ENCODE measurements at regions not wholly inside any gene's neighbourhood (a gene's known extent, or its start where the extent isn't known, plus 50 kb on each side); places are given as distances from the start of the nearest gene placed in this dataset.
"Not testable (repeated sequence)": the region's sequence is repeated elsewhere in the genome, so short reads cannot be mapped to it uniquely, and the experiment has no call there.

DNA sequence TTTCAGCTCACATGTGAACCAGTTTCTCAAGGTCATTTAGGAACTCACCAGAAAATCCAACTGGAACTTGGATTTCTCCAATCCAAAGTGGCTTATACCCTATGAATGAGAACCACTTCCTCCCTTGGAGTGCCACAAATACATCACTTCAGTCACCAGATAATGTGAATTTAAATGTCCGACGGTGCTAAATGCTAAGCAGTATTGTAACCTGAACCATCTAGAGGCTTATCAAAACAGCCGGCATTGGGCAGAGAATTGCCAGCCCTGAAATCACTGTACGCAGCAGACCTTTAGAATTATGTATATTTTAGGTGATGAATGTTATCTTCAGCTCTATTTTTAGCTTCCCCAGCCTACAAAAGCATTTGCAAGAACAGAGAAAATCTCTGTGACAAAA, 76.8 kb upstream of the COX20 start:
- in situ Hi-C loops (cut with MboI; ENCODE audit: low sequenced_read_pairs), result no loop called here
- no peaks in the 10 kb centered on the region for H3K36me3 ChIP-seq (replicated peaks)
- no peak for DNase-seq (ENCODE audit: low spot score in 2 of 2)

GRCh38 chr1:244759158-244759557, 76.3 kb upstream of the COX20 start:
- H3K4me3 ChIP-seq, result no peak overlapping the region
- H3K27me3 ChIP-seq (ENCODE audit: low read depth), result no peaks in the 10 kb centered on the region
- in situ Hi-C loops (cut with MboI; ENCODE audit: low sequenced_read_pairs), result no loop called here
- no peaks in the 10 kb centered on the region for H3K4me1 ChIP-seq
- no peak for DNase-seq (ENCODE audit: low spot score in 2 of 2)
- no peaks in the 10 kb centered on the region for H3K9me3 ChIP-seq
- no peaks in the 10 kb centered on the region for H3K36me3 ChIP-seq (replicated peaks)

More for the DNA sequence above, 76.8 kb upstream of the COX20 start:
- Histone ChIP-seq H3K4me1 (no peaks in the 10 kb centered on the region), H3K27me3 (ENCODE audit: low read depth) (no peaks in the 10 kb centered on the region), H3K4me3 (no peak overlapping the region), H3K9me3 (no peaks in the 10 kb centered on the region)

DNA sequence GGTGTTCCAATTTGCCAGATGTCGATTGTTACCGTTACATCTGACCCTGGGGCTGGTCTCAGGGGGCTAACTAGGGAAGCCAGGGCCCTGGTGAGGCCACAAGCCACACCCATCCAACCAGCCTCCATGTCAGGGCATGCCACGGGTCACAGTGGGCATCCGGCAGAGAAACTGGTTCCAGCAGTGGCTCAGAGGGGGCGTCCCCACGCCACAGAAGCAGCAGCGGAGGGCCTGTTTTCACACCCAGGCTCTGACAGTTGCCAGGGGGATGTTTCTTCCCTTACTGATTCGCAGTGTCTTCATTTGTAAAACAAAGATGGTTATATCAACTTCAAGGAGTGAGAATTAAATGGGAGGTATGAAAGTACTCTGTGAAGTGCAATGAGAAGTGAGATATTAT, 75.0 kb upstream of the COX20 start:
- in situ Hi-C loops (cut with MboI; ENCODE audit: low sequenced_read_pairs), result no loop called here
- no peaks in the 10 kb centered on the region for H3K4me1 ChIP-seq
- no peaks in the 10 kb centered on the region for H3K36me3 ChIP-seq (replicated peaks)
- H3K4me3 ChIP-seq, result no peak overlapping the region
- H3K9me3 ChIP-seq, result no peaks in the 10 kb centered on the region
- no peak for DNase-seq (ENCODE audit: low spot score in 2 of 2)
- no peaks in the 10 kb centered on the region for H3K27me3 ChIP-seq (ENCODE audit: low read depth)

GRCh38 chr1:244761279-244761678, 74.2 kb upstream of the COX20 start:
- in situ Hi-C loops (cut with MboI; ENCODE audit: low sequenced_read_pairs), result no loop called here
- Histone ChIP-seq H3K36me3 (replicated peaks) (no peaks in the 10 kb centered on the region), H3K27me3 (ENCODE audit: low read depth) (no peaks in the 10 kb centered on the region), H3K9me3 (no peaks in the 10 kb centered on the region), H3K4me3 (no peak overlapping the region), H3K4me1 (no peaks in the 10 kb centered on the region)
- peak in 1 of 2 experiments; percentile 14 for DNase-seq (ENCODE audit: low spot score in 2 of 2)

DNA sequence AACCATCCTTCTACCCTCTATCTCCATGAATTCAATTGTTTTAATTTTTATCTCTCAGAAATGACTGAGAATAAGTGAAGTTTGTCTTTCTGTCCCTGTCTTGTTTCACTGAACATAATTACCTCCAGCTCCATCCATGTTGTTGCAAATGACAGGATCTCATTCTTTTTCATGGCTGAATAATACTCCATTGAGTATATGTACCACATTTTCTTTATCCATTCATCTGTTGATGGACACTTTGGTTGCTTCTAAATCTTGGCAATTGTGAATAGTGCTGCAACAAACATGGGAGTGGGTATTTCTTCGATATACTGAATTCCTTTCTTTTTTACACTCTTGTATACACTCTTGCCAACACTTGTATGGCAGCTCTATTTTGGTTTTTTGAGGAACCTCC, 72.8 kb upstream of the COX20 start:
- no peaks in the 10 kb centered on the region; the same call in 1 of the 2 replicates for H3K4me1 ChIP-seq

DNA sequence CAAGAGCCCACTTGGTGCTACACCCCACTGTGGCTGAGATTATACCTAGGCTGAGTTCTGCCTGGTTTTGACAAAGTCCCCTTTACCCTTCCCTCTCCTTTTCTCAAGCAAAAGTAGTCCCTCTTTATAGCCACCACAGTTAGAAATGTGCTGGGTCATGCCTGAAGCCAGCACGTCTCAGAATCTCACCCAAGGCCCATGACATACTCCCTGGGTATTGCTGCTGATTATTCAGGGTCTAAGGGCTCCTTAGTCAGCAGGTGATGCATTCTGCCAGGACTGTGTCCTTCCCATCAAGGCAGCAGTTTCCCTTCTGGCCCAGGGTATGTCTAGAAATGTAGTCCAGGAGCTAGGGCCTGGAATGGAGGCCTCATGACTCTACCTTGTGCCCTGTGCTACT, 67.3 kb upstream of the COX20 start:
- in situ Hi-C loops (cut with MboI; ENCODE audit: low sequenced_read_pairs), result no loop called here
- Histone ChIP-seq H3K9me3 (no peaks in the 10 kb centered on the region), H3K27me3 (ENCODE audit: low read depth) (no peaks in the 10 kb centered on the region), H3K4me3 (no peak overlapping the region), H3K36me3 (replicated peaks) (no peaks in the 10 kb centered on the region), H3K4me1 (no peaks in the 10 kb centered on the region; the same call in 1 of the 2 replicates)
- DNase-seq (ENCODE audit: low spot score in 2 of 2), result no peak

More for the DNA sequence above, 72.8 kb upstream of the COX20 start:
- H3K36me3 ChIP-seq (replicated peaks), result no peaks in the 10 kb centered on the region
- DNase-seq (ENCODE audit: low spot score in 2 of 2), result no peak
- H3K9me3 ChIP-seq, result no peaks in the 10 kb centered on the region
- no peak overlapping the region for H3K4me3 ChIP-seq
- in situ Hi-C loops (cut with MboI; ENCODE audit: low sequenced_read_pairs), result no loop called here
- H3K27me3 ChIP-seq (ENCODE audit: low read depth), result no peaks in the 10 kb centered on the region

- DNase-seq (ENCODE audit: low spot score in 2 of 2), result no peak
- in situ Hi-C loops (cut with MboI; ENCODE audit: low sequenced_read_pairs), result no loop called here
Measured at GRCh38 chr1:244768804-244769203, 66.7 kb upstream of the COX20 start.

GRCh38 chr1:244770556-244770955, 64.9 kb upstream of the COX20 start:
- H3K4me3 ChIP-seq; H3K27me3 ChIP-seq (ENCODE audit: low read depth); H3K36me3 ChIP-seq (replicated peaks); DNase-seq (ENCODE audit: low spot score in 2 of 2); H3K4me1 ChIP-seq; in situ Hi-C loops (cut with MboI; ENCODE audit: low sequenced_read_pairs); H3K9me3 ChIP-seq: not testable (repeated sequence)

More at GRCh38 chr1:244768804-244769203, 66.7 kb upstream of the COX20 start:
- Histone ChIP-seq H3K4me3 (no peak overlapping the region), H3K9me3 (no peaks in the 10 kb centered on the region), H3K27me3 (ENCODE audit: low read depth) (no peaks in the 10 kb centered on the region), H3K4me1 (no peaks in the 10 kb centered on the region; the same call in 1 of the 2 replicates), H3K36me3 (replicated peaks) (no peaks in the 10 kb centered on the region)

- in situ Hi-C loops (cut with MboI; ENCODE audit: low sequenced_read_pairs), result no loop called here
- Histone ChIP-seq H3K4me1 (no peaks in the 10 kb centered on the region), H3K9me3 (peaks cover 3% of the 10 kb centered on the region; the same call in 1 of the 2 replicates), H3K27me3 (ENCODE audit: low read depth) (no peaks in the 10 kb centered on the region), H3K36me3 (replicated peaks) (no peaks in the 10 kb centered on the region), H3K4me3 (no peak overlapping the region)
- DNase-seq (ENCODE audit: low spot score in 2 of 2), result no peak
Measured at GRCh38 chr1:244773513-244773912, 61.9 kb upstream of the COX20 start.

DNA sequence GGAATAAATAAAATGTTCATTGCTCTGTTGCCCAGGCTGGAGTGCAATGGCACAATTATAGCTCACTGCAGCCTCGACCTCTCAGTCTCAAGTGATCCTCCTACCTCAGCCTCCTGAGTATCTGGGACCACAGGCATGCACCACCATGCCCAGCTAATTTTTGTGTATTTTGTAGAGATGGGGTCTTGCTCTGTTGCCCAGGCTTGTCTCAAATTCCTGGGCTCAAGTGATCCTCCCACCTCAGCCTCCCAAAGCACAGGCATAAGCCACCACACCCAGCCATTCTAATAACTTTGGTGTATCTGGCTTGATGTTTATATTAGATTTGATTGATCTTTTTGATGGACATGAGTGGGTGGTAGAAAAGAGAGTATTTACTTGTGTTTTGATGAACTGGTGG, 58.7 kb upstream of the COX20 start:
- H3K9me3 ChIP-seq; H3K4me1 ChIP-seq; in situ Hi-C loops (cut with MboI; ENCODE audit: low sequenced_read_pairs); DNase-seq (ENCODE audit: low spot score in 2 of 2); H3K36me3 ChIP-seq (replicated peaks); H3K27me3 ChIP-seq (ENCODE audit: low read depth); H3K4me3 ChIP-seq: not testable (repeated sequence)

DNA sequence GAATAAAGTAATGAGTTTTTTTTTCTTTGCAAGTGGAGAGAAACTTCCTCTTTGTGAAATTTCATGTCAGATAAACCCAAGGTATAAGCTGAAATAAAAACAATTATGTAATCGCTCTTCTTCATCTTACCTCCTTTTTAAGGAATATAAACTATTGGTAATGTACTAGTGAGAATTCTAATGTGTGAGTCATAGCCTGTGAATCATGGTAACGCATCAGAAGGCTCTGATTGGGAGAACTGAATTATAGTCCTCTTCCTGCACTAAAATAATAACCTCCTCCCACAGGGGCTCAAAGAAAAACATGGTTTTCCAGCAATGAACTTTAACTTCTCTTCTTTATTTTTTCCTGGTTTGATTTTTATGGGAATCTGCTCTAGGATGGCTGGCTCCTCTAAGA, 57.1 kb upstream of the COX20 start:
- no peaks in the 10 kb centered on the region for H3K27me3 ChIP-seq (ENCODE audit: low read depth)
- H3K36me3 ChIP-seq (replicated peaks), result no peaks in the 10 kb centered on the region
- in situ Hi-C loops (cut with MboI; ENCODE audit: low sequenced_read_pairs), result no loop called here
- no peak overlapping the region for H3K4me3 ChIP-seq
- H3K4me1 ChIP-seq, result no peaks in the 10 kb centered on the region
- H3K9me3 ChIP-seq, result peaks cover 3% of the 10 kb centered on the region; the same call in 1 of the 2 replicates
- no peak for DNase-seq (ENCODE audit: low spot score in 2 of 2)

DNA sequence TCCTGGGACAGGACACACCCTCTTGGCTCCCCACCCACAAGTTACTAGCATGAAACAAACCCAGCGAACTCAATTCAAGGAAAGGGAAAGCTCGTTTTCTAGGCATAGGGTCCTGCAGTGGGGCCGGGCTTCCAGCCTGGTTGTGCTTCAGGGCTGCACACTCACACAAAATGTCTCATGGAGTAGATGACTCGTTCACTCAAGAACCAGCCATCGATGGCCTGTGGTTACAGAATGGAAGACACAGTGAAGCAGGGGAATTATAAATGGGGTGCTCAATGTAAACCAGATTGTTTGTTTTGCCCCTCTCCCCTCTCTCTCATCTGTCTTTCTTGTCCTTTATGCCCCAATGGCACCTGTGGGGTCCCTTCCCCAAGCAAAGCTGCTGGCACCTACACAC, 56.0 kb upstream of the COX20 start:
- H3K9me3 ChIP-seq, result peaks cover 3% of the 10 kb centered on the region; the same call in 1 of the 2 replicates
- H3K4me1 ChIP-seq, result no peaks in the 10 kb centered on the region
- no peaks in the 10 kb centered on the region for H3K36me3 ChIP-seq (replicated peaks)
- DNase-seq (ENCODE audit: low spot score in 2 of 2), result no peak
- no peak overlapping the region for H3K4me3 ChIP-seq
- in situ Hi-C loops (cut with MboI; ENCODE audit: low sequenced_read_pairs), result no loop called here
- no peaks in the 10 kb centered on the region for H3K27me3 ChIP-seq (ENCODE audit: low read depth)

GRCh38 chr1:244780311-244780710, 55.1 kb upstream of the COX20 start:
- in situ Hi-C loops (cut with MboI; ENCODE audit: low sequenced_read_pairs), result no loop called here
- no peak for DNase-seq (ENCODE audit: low spot score in 2 of 2)
- H3K36me3 ChIP-seq (replicated peaks), result no peaks in the 10 kb centered on the region

GRCh38 chr1:244782056-244782455, 53.4 kb upstream of the COX20 start:
- H3K4me3 ChIP-seq, result no peak overlapping the region
- no peaks in the 10 kb centered on the region for H3K27me3 ChIP-seq (ENCODE audit: low read depth)
- no peak for DNase-seq (ENCODE audit: low spot score in 2 of 2)
- in situ Hi-C loops (cut with MboI; ENCODE audit: low sequenced_read_pairs), result no loop called here
- no peaks in the 10 kb centered on the region for H3K9me3 ChIP-seq
- no peaks in the 10 kb centered on the region for H3K4me1 ChIP-seq
- no peaks in the 10 kb centered on the region for H3K36me3 ChIP-seq (replicated peaks)

More at GRCh38 chr1:244780311-244780710, 55.1 kb upstream of the COX20 start:
- H3K27me3 ChIP-seq (ENCODE audit: low read depth), result no peaks in the 10 kb centered on the region
- H3K4me1 ChIP-seq, result no peaks in the 10 kb centered on the region
- no peak overlapping the region for H3K4me3 ChIP-seq
- H3K9me3 ChIP-seq, result no peaks in the 10 kb centered on the region

DNA sequence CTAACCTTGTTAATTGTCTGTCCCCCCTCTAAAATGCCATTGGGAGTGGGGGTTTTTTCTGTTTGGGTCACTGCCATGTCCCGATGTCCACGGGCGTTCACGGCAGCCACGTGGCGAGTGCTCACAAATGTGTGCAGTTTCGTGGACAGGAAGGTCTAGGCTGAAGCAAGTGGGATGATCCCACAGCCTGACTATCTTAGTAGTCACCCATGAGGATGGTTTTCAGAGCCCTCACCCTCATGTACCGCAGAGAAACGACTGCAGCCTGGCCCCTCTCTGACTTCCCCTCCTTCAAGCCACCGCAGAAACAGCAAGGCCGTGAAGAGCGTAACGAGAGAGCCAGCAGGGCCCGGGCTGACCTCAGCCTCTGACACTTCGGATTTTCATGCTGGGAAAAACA, 52.3 kb upstream of the COX20 start:
- Histone ChIP-seq H3K9me3 (no peaks in the 10 kb centered on the region), H3K4me3 (no peak overlapping the region), H3K36me3 (replicated peaks) (no peaks in the 10 kb centered on the region), H3K27me3 (ENCODE audit: low read depth) (no peaks in the 10 kb centered on the region), H3K4me1 (no peaks in the 10 kb centered on the region)
- DNase-seq (ENCODE audit: low spot score in 2 of 2), result no peak
- in situ Hi-C loops (cut with MboI; ENCODE audit: low sequenced_read_pairs), result no loop called here

Data from HAP-1 (cell line).